Amygdala (tissue), 56 donors: ENCODE measurements at regions not wholly inside any gene's neighbourhood (a gene's known extent, or its start where the extent isn't known, plus 50 kb on each side); places are given as distances from the start of the nearest gene placed in this dataset.

Experiments used
- DNase-seq, 56 donors: peaks; one replicate each; lab custom pipeline; 2025; lab: John Stamatoyannopoulos, UW

DNA sequence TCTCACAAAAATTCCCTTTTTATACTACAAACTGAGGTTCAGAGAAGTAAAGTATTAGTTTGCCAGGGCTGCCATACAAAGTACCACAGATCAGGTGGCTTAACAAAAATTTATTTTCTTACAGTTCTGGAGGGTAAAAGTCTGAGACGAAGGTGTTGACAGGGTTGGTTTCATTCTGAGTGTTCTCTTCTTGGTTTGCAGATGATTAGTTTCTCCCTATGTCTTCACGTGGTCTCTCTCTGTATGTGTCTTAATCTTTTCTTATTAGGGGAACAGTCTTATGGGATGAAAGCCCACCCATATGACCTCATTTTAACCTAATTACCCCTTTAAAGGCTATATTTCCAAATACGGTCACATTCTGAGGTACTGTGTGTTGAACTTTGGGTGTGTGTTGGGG lies 274.2 kb downstream of the BRINP1 start:
- no peak for DNase-seq

DNA sequence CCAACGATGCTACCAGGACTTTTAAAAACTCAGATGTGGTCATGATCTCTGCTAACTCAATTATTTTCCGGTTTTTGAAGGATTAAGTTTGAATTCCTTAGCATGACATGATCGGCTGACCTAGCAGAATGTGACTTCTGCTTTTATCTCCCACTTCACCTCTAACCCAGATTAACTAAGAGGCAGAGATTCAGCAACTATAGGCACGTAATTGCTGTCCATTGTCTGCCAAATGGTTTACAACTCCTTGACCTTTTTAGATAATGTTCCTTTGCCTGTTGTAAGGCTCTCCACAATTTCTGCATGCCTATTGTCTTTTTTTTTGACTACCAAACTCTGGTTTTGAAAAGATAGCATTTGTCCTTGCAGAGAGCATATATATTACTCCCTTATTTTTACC lies 268.2 kb downstream of the BRINP1 start:
- no peak for DNase-seq

DNA sequence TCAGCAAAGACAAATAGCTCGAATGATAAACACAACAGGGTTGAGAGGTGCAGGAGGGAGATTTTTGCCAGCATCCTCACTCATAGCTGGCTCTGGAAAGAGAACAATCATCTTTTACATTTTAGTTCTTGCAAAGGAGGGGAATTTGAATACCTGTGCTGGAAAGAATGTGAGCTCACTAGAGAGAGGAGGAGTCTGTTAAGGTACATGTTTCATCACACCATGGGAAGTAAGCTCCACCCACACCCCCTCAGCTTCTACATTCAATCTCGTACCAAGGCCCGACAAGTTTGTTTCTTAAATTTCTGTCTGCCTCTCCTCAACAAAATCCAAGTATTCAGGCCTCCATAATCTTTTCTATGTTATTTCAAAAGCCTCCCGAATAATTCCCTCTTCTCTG lies 254.6 kb downstream of the BRINP1 start:
- no peak for DNase-seq
